HG03565 (cell line): ENCODE measurements at regions not wholly inside any gene's neighbourhood (a gene's known extent, or its start where the extent isn't known, plus 50 kb on each side); places are given as distances from the start of the nearest gene placed in this dataset.
"Not testable (repeated sequence)": the region's sequence is repeated elsewhere in the genome, so short reads cannot be mapped to it uniquely, and the experiment has no call there.

Experiments used
- ATAC-seq: cut with Tn5 transposase; IDR thresholded peaks from one replicate; pipeline ENCODE4 v1.9.1; 2021; ENCODE audit warnings: mild to moderate bottlenecking, moderate library complexity; ENCODE audit not compliant: unreplicated experiment

GRCh38 chr7:119748991-119749390, 524.0 kb upstream of the KCND2 start:
- no peak for ATAC-seq

- no peak for ATAC-seq
These were observed 516.3 kb upstream of the KCND2 start for GRCh38 chr7:119756687-119757086.

GRCh38 chr7:119758254-119758653, 514.7 kb upstream of the KCND2 start:
- ATAC-seq, result no peak

GRCh38 chr7:119761776-119762175, 511.2 kb upstream of the KCND2 start:
- no peak for ATAC-seq

- ATAC-seq, result no peak
These were observed 490.7 kb upstream of the KCND2 start for GRCh38 chr7:119782286-119782685.

- ATAC-seq, result no peak
These were observed 489.2 kb upstream of the KCND2 start for GRCh38 chr7:119783799-119784198.

- ATAC-seq, result no peak
These were observed 470.8 kb upstream of the KCND2 start for GRCh38 chr7:119802147-119802546.

GRCh38 chr7:119825091-119825655, 447.8 kb upstream of the KCND2 start:
- ATAC-seq, result no peak

GRCh38 chr7:119826547-119826946, 446.4 kb upstream of the KCND2 start:
- ATAC-seq, result no peak

- no peak for ATAC-seq
These were observed 434.5 kb upstream of the KCND2 start for GRCh38 chr7:119838444-119838843.

- no peak for ATAC-seq
These were observed 430.6 kb upstream of the KCND2 start for GRCh38 chr7:119842337-119842736.

GRCh38 chr7:119842786-119843185, 430.2 kb upstream of the KCND2 start:
- ATAC-seq, result no peak

- no peak for ATAC-seq
These were observed 411.6 kb upstream of the KCND2 start for GRCh38 chr7:119861385-119861784.

- ATAC-seq, result no peak
These were observed 404.6 kb upstream of the KCND2 start for GRCh38 chr7:119868387-119868786.

- no peak for ATAC-seq
These were observed 393.1 kb upstream of the KCND2 start for GRCh38 chr7:119879835-119880234.

GRCh38 chr7:119886007-119886406, 387.0 kb upstream of the KCND2 start:
- ATAC-seq, result no peak

GRCh38 chr7:119886525-119886924, 386.4 kb upstream of the KCND2 start:
- not testable (repeated sequence) for ATAC-seq

- no peak for ATAC-seq
These were observed 384.7 kb upstream of the KCND2 start for GRCh38 chr7:119888251-119888650.

GRCh38 chr7:119890631-119891030, 382.3 kb upstream of the KCND2 start:
- ATAC-seq, result no peak

- no peak for ATAC-seq
These were observed 377.7 kb upstream of the KCND2 start for GRCh38 chr7:119895320-119895719.

GRCh38 chr7:119896386-119896785, 376.6 kb upstream of the KCND2 start:
- no peak for ATAC-seq

GRCh38 chr7:119900996-119901672, 371.8 kb upstream of the KCND2 start:
- ATAC-seq, result no peak

- ATAC-seq, result no peak
These were observed 369.9 kb upstream of the KCND2 start for GRCh38 chr7:119903085-119903484.
